ENCODE measurements at regions not wholly inside any gene's neighbourhood (a gene's known extent, or its start where the extent isn't known, plus 50 kb on each side); places are given as distances from the start of the nearest gene placed in this dataset.
A peak's percentile ranks its signal among the peaks of the same experiment; 100 is the strongest.

GRCh38 chr3:10555263-10555662, 49.9 kb upstream of the ATP2B2 start:
- DNase-seq = no peak

DNA sequence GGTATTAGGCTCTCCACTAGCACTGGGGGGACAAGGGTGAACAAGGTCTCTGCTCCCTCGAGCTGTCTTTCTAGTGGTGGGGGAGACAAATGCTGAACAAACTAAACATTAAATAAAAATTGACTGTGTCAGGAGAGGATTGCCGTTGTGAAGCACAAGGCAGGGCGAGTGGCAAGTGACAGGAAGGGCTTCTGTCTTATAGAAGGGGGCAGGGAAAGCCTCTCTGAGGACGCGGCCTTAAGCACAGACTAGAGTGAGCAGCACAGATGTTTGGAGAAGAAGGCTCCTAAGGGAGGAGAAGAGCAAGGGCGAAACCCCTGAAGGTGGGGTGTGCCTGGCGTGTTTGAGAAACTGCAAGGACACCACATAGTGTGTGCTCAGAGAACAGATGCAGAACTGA, 50.9 kb upstream of the ATP2B2 start:
- DNase-seq = no peak

DNA sequence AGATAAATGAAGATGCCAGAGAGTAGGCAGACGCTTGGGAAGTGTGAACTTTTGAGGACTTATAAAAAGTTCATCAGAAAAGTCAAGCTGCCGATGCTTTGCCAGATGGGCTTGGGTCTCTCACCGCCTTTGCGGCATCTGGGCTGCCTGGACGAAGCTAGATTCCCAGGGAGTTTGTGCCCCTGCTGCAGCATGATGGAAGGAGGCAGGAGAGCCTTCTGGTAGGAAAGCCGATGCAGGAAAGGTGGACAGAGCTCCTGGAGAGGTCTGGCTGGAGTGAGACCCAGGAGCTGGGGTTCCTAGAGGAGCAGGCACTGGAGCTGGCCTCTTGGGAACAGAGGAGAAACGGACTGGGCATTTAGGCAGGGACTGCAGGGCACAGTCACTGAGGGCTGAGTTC, 51.9 kb upstream of the ATP2B2 start:
- DNase-seq = no peak

GRCh38 chr3:10557781-10558373, 52.5 kb upstream of the ATP2B2 start:
- no peak for DNase-seq

DNA sequence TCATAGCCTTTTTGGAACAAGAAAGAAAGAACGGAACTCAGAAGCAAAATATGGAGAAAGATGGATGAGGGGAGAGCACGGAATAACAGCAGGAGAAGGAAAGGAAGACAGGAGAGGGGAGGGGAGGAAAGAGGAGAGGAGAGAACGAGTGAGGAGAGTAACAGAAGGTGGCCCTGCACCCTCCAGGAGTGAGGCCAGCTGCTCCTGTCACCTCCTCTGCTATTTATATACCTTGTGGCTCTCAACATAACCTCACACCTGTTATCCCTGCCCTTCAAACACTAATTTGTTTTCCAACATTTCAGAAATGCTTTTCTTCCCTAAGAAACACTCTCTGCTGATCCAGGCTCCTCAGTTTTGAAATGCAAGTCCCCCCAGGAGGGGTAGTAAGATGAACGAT, 53.4 kb upstream of the ATP2B2 start:
- no peak for DNase-seq

DNA sequence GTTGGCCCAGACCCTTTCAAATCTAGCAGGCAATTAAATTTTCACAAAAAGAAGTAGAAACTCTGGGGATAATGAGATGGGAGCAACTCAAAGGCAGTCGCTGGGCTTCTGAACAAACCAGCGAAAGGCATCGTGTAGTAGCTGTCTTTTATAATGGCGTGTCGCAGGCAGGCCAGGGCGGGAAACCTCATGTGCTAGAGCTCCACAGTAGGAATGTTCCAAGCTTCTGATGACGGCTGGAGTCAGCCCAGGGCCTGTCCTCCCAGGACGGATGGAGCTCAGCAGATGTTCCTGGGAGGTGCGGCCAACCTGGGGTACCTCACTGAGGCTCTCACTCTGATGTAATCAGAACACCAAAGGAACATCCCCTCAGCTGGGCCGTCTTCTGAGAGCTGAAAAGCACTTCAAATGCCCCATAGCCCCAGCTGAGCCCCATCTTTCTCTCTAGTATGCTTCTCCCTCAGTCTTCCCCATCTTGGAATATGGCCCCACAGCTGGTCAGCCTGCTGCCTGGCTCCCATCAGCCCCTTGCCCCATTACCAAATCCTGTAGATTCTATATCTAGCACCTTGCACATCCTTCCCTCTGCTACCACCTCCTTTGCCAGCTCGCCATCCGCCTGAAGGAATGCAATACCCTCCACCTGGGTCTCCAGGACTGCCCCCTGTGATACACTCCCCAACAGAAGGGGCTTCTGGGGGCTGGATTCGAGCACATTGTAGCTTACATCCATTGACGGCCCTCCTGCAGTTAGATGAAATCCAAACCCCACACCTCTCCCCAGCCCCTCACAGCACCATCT, 54.9 kb upstream of the ATP2B2 start:
- DNase-seq = no peak

- no peak for DNase-seq
These were observed 56.0 kb upstream of the ATP2B2 start for GRCh38 chr3:10561162-10561945.

DNA sequence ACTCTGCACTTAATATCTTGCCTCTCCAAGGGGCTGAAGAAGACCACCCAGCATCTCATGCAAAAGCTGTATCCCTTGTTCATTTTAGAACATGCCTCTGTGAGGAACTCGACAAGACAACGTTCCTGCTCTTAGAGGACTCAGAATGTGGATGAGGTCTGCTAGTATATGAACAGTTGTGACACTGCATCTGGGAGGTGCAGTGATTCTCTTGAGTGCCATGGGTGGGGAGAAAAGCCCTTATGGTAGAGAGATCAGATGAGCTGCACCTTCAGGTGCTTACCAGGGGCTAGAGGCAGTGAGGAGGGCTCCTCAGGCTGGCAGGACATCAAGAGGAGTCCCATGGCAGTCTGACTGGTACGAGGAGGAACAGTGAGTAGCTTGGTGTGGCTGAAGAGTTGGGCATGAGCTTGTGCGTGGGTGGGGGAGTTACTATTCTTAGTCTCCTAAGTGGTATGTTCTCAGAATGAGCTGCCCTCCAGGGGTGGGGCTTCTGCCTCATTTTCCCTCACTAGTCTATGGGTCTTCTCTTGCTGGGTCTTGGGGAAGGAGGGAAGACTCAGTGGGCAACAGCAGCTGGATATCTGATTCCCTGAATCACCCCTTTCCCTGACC, 56.7 kb upstream of the ATP2B2 start:
- DNase-seq = no peak

- DNase-seq = no peak
These were observed 58.0 kb upstream of the ATP2B2 start for GRCh38 chr3:10563396-10563795.

- no peak for DNase-seq
These were observed 60.4 kb upstream of the ATP2B2 start for GRCh38 chr3:10565814-10566213.

- no peak for DNase-seq
These were observed 61.1 kb upstream of the ATP2B2 start for GRCh38 chr3:10566451-10566850.

DNA sequence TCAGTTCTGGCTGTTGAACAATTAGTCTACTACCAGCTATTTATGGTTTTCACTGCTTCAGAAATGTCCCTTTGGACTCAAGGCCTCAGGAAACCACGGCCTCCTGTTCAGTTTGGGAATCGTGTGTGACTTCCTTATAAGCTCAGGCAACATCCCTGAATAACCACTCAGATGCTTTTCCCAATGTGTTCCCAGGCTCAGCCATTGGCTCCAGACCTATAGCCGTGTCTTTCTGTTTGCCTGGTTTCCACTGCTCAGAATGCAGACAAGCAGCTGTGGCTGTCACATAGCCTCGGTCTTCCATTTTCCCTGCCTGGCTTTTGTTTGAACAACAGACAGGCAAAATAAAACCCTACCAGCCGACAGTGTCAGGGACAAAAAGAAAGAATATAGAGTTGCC, 63.2 kb upstream of the ATP2B2 start:
- DNase-seq = peak; percentile 17

- no peak for DNase-seq
These were observed 65.0 kb upstream of the ATP2B2 start for GRCh38 chr3:10570196-10570946.

- no peak for DNase-seq
These were observed 68.8 kb upstream of the ATP2B2 start for GRCh38 chr3:10574101-10574620.

GRCh38 chr3:10575601-10576160, 70.3 kb upstream of the ATP2B2 start:
- DNase-seq = no peak

DNA sequence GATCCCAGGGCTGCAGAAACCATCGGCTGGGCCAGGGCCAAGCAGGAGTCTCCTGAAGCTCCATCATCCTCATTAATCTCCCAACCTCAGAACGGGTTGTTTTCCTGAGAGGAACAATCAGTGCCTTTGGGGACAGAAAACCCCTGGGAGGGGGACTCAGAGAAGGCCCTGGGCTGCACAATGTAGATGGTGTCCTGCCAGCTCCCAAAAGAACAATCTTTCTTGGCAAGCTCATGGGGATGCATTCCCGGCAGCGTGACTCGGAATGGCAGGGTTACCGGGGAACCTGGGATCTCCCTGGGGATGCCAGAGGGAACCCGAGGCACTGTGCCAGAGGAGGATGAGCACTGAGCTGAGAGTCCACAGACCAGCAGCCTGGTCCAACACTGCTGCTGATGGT, 72.1 kb upstream of the ATP2B2 start:
- DNase-seq = no peak

GRCh38 chr3:10580426-10580825, 75.0 kb upstream of the ATP2B2 start:
- DNase-seq = no peak

DNA sequence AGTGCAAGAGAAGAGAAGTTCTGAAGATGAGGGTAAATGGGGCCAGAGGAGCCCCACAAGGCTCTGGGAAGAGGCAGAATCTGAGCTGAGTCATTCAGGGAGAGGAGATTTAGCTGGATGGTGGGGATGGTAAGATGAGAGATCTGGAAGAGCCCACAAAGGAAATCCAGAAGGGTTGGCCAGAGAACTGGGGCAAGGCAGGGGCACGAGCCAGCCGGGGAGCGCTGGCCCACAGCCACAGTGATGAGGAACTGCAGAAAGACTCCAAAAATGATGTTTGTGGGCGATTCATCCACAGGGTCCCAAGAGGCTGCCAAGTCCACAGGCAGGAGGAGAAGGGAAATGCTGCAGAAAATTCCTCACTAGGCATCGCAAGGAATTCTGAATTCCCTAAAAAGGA, 75.9 kb upstream of the ATP2B2 start:
- DNase-seq = no peak

GRCh38 chr3:10581716-10582115, 76.3 kb upstream of the ATP2B2 start:
- no peak for DNase-seq

GRCh38 chr3:10582733-10583132, 77.3 kb upstream of the ATP2B2 start:
- no peak for DNase-seq

All from skin of body (tissue), 1 donor.